MM.1S (cell line): ENCODE measurements at regions not wholly inside any gene's neighbourhood (a gene's known extent, or its start where the extent isn't known, plus 50 kb on each side); places are given as distances from the start of the nearest gene placed in this dataset.

Experiments used
- EZH2 ChIP-seq: fragments of 300-600 bp; sonication (generic); optimal IDR thresholded peaks from 2 replicates; pipeline ENCODE3; 2017; ENCODE audit warnings: low read depth, mild to moderate bottlenecking, antibody characterized with exemption, low read length, mixed read lengths
- EZH2phosphoT487 ChIP-seq: fragments of 300-600 bp; sonication (generic); IDR thresholded peaks from 2 replicates; pipeline ENCODE4 v1.6.1; 2018; ENCODE audit warnings: antibody characterized with exemption, low read length
- TF ChIP-seq, protein P1 (sequence below): fragments of 300-600 bp; sonication (generic); IDR thresholded peaks from 2 replicates; pipeline ENCODE4 v1.5.1; 2016; ENCODE audit warnings: antibody characterized with exemption, low read length, mixed read lengths

- TF ChIP-seq, protein P1, sequence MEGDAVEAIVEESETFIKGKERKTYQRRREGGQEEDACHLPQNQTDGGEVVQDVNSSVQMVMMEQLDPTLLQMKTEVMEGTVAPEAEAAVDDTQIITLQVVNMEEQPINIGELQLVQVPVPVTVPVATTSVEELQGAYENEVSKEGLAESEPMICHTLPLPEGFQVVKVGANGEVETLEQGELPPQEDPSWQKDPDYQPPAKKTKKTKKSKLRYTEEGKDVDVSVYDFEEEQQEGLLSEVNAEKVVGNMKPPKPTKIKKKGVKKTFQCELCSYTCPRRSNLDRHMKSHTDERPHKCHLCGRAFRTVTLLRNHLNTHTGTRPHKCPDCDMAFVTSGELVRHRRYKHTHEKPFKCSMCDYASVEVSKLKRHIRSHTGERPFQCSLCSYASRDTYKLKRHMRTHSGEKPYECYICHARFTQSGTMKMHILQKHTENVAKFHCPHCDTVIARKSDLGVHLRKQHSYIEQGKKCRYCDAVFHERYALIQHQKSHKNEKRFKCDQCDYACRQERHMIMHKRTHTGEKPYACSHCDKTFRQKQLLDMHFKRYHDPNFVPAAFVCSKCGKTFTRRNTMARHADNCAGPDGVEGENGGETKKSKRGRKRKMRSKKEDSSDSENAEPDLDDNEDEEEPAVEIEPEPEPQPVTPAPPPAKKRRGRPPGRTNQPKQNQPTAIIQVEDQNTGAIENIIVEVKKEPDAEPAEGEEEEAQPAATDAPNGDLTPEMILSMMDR: no peak
- TF ChIP-seq EZH2phosphoT487 (no peak), EZH2 (no peak)
Measured at GRCh38 chr13:22897571-22898314, 283.0 kb upstream of the SGCG start.
